ENCODE measurements at regions not wholly inside any gene's neighbourhood (a gene's known extent, or its start where the extent isn't known, plus 50 kb on each side); places are given as distances from the start of the nearest gene placed in this dataset.
A peak's percentile ranks its signal among the peaks of the same experiment; 100 is the strongest.

DNA sequence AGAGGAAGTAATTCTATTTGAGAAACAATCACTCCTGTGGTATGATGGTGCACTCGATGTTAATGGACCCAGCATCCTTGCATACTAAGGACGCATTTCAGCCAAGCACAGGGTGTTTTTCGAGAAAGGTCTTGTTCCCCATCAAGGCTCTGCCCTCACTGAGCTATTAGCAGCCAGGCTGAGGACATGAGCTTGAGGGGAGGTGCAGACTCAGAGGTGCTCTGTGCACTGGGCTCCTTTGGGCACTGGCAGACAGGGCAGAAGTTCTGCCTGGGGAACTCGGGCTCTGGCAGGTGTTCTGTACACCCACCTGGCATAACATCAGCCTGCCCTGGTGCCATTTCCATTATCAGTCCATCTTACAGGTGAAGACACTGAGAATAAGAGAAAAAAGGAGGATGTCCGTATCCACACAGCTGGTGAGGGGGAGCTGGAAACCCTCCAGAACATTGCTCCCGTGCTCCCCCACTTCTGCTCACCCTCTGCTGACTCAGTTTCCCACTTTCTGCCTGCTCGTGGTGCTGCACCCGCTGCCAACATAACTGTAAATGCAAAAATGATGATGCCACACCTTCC is 92.7 kb upstream of the RET start:
- H3K9me3 ChIP-seq (ENCODE audit: control insufficient read depth in 2 of 3, low read length in 3 of 3), result no peaks in the 10 kb centered on the region
- Mint-ChIP-seq H3K9me3 (no peaks in the 10 kb centered on the region), H3K27me3 (peaks cover 0 to 4% (median 0%) of the 10 kb centered on the region in 5 donors), H3K36me3 (no peaks in the 10 kb centered on the region), H3K4me1 (peaks cover 2 to 13% (median 5%) of the 10 kb centered on the region in 7 donors), H3K4me3 (no peak overlapping the region), H3K27ac (no peak overlapping the region)
- intact Hi-C loops (cut with micrococcal nuclease), result no loop called here
- ChIA-PET POLR2A (no interaction called here), CTCF (no interaction called here)
- H3K27me3 ChIP-seq (ENCODE audit: control insufficient read depth in 2 of 2, insufficient read depth in 2 of 2, low read length in 2 of 2), result no peaks in the 10 kb centered on the region
- ATAC-seq, result no peak
- no peak for DNase-seq
- no peak overlapping the region for H3K27ac ChIP-seq (ENCODE audit: low read depth, low read length)
- peaks cover 0 to 1% of the 10 kb centered on the region in 2 donors for H3K4me1 ChIP-seq (ENCODE audit: control insufficient read depth in 2 of 2, insufficient read depth in 2 of 2, low read length in 2 of 2)
- no peaks in the 10 kb centered on the region for H3K36me3 ChIP-seq (ENCODE audit: control insufficient read depth in 2 of 3, insufficient read depth in 3 of 3, low read length in 3 of 3)
- H3K4me3 ChIP-seq (ENCODE audit: low read length), result no peak overlapping the region

DNA sequence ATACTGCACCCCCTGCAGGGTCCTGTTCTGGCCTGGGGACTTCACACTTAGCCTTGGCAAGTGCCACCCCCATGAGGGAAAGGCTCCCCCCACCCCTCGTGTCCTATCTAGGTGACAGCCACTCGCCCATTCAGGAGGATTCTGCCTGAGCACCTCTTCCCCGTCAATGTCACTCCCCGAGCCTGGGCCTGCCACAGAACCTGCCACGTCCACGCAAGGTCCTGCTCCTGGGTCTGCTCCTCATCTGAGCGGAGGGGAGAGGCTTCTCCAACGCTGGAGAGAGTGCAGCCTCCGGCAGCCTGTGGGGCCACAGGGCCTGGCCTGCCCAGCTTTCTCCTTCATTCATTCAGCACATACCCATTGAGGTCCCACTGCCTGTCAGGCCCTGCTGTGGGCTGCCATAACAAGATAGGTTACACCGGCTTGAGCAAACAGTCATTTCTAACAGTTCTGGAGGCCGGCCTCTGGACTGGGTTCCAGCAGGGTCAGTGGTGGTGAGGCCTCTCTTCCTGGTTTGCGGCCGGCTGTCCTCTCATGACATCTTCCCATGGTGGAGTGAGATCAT is 92.0 kb upstream of the RET start:
- no peaks in the 10 kb centered on the region for H3K27me3 ChIP-seq (ENCODE audit: control insufficient read depth in 2 of 2, insufficient read depth in 2 of 2, low read length in 2 of 2)
- H3K27ac ChIP-seq (ENCODE audit: low read depth, low read length), result no peak overlapping the region
- DNase-seq, result peak in 1 of 9 donors; percentile 16
- peaks cover 0 to 4% of the 10 kb centered on the region in 2 donors for H3K4me1 ChIP-seq (ENCODE audit: control insufficient read depth in 2 of 2, insufficient read depth in 2 of 2, low read length in 2 of 2)
- intact Hi-C loops (cut with micrococcal nuclease), result no loop called here
- H3K9me3 ChIP-seq (ENCODE audit: control insufficient read depth in 2 of 3, low read length in 3 of 3), result no peaks in the 10 kb centered on the region
- Mint-ChIP-seq H3K27ac (no peak overlapping the region), H3K4me3 (no peak overlapping the region), H3K27me3 (peaks cover 0 to 4% (median 0%) of the 10 kb centered on the region in 5 donors), H3K36me3 (no peaks in the 10 kb centered on the region), H3K9me3 (no peaks in the 10 kb centered on the region), H3K4me1 (peaks cover 0 to 17% (median 7%) of the 10 kb centered on the region in 7 donors)
- no peaks in the 10 kb centered on the region for H3K36me3 ChIP-seq (ENCODE audit: control insufficient read depth in 2 of 3, insufficient read depth in 3 of 3, low read length in 3 of 3)
- CTCF ChIA-PET, result no interaction called here
- no peak overlapping the region for H3K4me3 ChIP-seq (ENCODE audit: low read length)
- POLR2A ChIA-PET, result no interaction called here
- ATAC-seq, result no peak

DNA sequence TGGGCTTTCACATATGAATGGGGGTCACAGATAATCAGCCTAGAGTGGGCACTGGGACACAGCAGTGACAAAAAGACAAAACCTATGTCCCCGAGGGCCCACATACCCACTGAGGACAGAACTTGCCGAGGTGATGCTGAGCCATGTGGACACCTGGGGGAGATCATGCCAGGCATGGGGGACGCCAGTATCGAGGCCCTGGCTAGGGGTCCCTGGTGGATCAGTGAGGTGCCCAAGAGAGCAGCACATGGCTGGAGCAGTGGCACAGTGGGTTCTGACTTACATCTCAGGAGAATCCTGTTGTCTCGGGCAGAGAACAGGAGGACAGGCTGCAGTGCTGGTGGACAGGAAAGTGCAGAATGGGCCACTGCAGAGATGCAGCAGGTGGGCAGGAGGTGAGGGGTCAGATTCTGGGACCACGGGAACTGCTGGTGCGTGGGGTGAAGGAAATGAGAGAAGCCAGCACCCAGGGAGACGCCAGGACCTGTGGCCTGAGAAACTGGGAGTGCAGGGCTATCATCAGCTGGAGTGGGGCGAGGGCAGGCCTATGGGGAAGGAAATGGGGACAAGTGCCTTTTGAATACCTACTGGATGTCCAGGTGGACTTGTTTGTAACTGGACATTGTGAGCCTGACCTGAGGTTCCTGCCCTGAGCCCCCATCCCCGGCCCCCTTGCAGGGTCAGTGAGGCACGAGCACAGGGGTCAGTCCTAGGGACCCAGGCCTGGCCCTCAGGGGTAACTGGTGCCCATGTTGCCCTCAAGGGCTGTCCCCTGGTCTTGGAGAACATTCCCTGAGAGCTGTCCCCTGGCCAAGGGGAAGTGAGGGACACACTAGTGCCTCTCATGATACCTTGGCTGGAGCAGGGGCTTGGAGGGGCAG is 91.2 kb upstream of the RET start:
- ATAC-seq (no peak), DNase-seq (peak in 1 of 9 donors; percentile 7)
- Histone ChIP-seq H3K4me1 (ENCODE audit: control insufficient read depth in 2 of 2, insufficient read depth in 2 of 2, low read length in 2 of 2) (peaks cover 0 to 4% of the 10 kb centered on the region in 2 donors), H3K9me3 (ENCODE audit: control insufficient read depth in 2 of 3, low read length in 3 of 3) (no peaks in the 10 kb centered on the region), H3K27ac (ENCODE audit: low read depth, low read length) (no peak overlapping the region), H3K27me3 (ENCODE audit: control insufficient read depth in 2 of 2, insufficient read depth in 2 of 2, low read length in 2 of 2) (no peaks in the 10 kb centered on the region), H3K4me3 (ENCODE audit: low read length) (no peak overlapping the region), H3K36me3 (ENCODE audit: control insufficient read depth in 2 of 3, insufficient read depth in 3 of 3, low read length in 3 of 3) (no peaks in the 10 kb centered on the region)
- Mint-ChIP-seq H3K9me3 (no peaks in the 10 kb centered on the region), H3K4me3 (no peak overlapping the region), H3K36me3 (no peaks in the 10 kb centered on the region), H3K4me1 (peaks cover 0 to 17% (median 10%) of the 10 kb centered on the region in 7 donors), H3K27ac (no peak overlapping the region), H3K27me3 (peaks cover 0 to 4% (median 0%) of the 10 kb centered on the region in 5 donors)
- intact Hi-C loops (cut with micrococcal nuclease), result no loop called here
- ChIA-PET POLR2A (no interaction called here), CTCF (no interaction called here)

DNA sequence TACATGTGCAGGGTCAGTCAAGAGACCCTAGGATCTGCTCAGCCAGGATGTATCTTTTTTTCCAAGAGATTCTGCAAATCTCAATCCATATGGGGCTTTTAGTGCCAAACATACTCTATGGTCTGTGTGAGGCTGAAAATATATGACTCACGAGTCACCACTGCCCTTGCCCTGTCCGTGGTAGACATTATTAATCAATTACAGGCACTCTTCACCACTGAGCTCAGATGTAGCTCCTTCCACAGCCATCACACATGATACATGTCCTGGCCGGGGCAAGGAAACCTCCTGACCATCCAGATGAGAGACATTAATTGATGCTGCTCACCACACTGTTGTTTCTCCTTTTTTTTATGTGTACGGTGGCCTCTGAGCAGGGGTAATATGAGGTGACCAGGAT is 90.2 kb upstream of the RET start:
- Histone ChIP-seq H3K27me3 (ENCODE audit: control insufficient read depth in 2 of 2, insufficient read depth in 2 of 2, low read length in 2 of 2) (no peaks in the 10 kb centered on the region), H3K27ac (ENCODE audit: low read depth, low read length) (no peak overlapping the region), H3K4me1 (ENCODE audit: control insufficient read depth in 2 of 2, insufficient read depth in 2 of 2, low read length in 2 of 2) (peaks cover 0 to 4% of the 10 kb centered on the region in 2 donors), H3K9me3 (ENCODE audit: control insufficient read depth in 2 of 3, low read length in 3 of 3) (no peaks in the 10 kb centered on the region), H3K4me3 (ENCODE audit: low read length) (no peak overlapping the region), H3K36me3 (ENCODE audit: control insufficient read depth in 2 of 3, insufficient read depth in 3 of 3, low read length in 3 of 3) (no peaks in the 10 kb centered on the region)
- H3K36me3 Mint-ChIP-seq, result no peaks in the 10 kb centered on the region
- CTCF ChIA-PET, result no interaction called here
- peaks cover 0 to 4% (median 0%) of the 10 kb centered on the region in 5 donors for H3K27me3 Mint-ChIP-seq
- no peaks in the 10 kb centered on the region for H3K9me3 Mint-ChIP-seq
- H3K4me1 Mint-ChIP-seq, result peaks cover 0 to 17% (median 10%) of the 10 kb centered on the region in 7 donors
- DNase-seq (no peak), ATAC-seq (no peak)
- intact Hi-C loops (cut with micrococcal nuclease), result no loop called here
- POLR2A ChIA-PET, result no interaction called here
- peak overlapping the region in 1 of 10 donors; percentile 22 for H3K4me3 Mint-ChIP-seq
- H3K27ac Mint-ChIP-seq, result no peak overlapping the region

DNA sequence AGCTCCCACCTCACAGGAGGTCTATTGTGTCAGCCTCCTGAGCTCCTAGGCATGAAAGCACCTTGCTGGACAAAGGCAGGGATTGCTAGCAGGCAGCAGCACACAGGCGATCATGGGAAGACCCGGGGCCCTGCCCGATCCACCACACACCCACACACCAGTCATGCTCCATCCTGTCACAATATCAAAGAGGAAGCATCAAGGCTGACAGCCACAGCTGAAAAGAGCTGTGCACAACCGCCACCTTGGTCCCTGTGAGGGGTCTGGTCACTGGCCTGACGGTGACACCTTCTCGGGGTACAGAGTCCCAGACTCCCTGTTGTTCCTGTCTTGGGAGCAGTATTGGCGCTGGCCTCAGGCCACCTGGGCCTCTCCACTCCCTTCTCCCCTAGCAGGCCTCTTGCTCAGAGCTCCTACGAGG is 89.7 kb upstream of the RET start:
- Mint-ChIP-seq H3K27ac (no peak overlapping the region), H3K27me3 (peaks cover 0 to 4% (median 0%) of the 10 kb centered on the region in 5 donors), H3K4me3 (peak overlapping the region in 1 of 10 donors; percentile 22), H3K4me1 (peaks cover 0 to 17% (median 10%) of the 10 kb centered on the region in 7 donors), H3K9me3 (no peaks in the 10 kb centered on the region), H3K36me3 (no peaks in the 10 kb centered on the region)
- intact Hi-C loops (cut with micrococcal nuclease), result no loop called here
- ChIA-PET CTCF (no interaction called here), POLR2A (no interaction called here)
- H3K4me3 ChIP-seq (ENCODE audit: low read length), result no peak overlapping the region
- ATAC-seq, result peak; percentile 27
- no peak overlapping the region for H3K27ac ChIP-seq (ENCODE audit: low read depth, low read length)
- DNase-seq, result peak in 1 of 9 donors; percentile 19
- H3K9me3 ChIP-seq (ENCODE audit: control insufficient read depth in 2 of 3, low read length in 3 of 3), result no peaks in the 10 kb centered on the region
- no peaks in the 10 kb centered on the region for H3K27me3 ChIP-seq (ENCODE audit: control insufficient read depth in 2 of 2, insufficient read depth in 2 of 2, low read length in 2 of 2)
- peaks cover 0 to 4% of the 10 kb centered on the region in 2 donors for H3K4me1 ChIP-seq (ENCODE audit: control insufficient read depth in 2 of 2, insufficient read depth in 2 of 2, low read length in 2 of 2)
- H3K36me3 ChIP-seq (ENCODE audit: control insufficient read depth in 2 of 3, insufficient read depth in 3 of 3, low read length in 3 of 3), result no peaks in the 10 kb centered on the region

DNA sequence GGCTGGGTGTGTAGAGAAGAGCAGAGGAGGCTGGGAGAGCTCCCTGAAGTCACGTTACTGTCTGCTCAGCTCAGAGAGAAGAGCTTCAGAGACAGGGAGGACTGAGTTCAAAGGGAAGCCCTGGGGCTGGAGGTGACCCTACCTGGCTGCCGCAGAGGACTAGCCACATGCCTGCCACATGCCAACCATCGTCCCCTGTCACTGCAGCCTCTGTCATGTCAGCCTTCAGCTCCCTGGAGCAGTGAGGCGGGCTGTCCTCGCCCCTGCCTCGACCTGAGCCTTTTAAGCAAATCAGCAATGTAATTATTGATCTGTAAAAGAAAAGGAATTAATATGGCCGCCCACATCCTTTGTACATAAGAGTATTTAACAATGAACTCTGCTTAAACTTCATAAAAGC is 89.3 kb upstream of the RET start:
- H3K4me1 ChIP-seq (ENCODE audit: control insufficient read depth in 2 of 2, insufficient read depth in 2 of 2, low read length in 2 of 2), result peaks cover 0 to 4% of the 10 kb centered on the region in 2 donors
- ChIA-PET CTCF (no interaction called here), POLR2A (no interaction called here)
- Mint-ChIP-seq H3K9me3 (no peaks in the 10 kb centered on the region), H3K36me3 (no peaks in the 10 kb centered on the region), H3K27ac (peak overlapping the region in 2 of 9 donors; percentile 41 to 62), H3K4me1 (peaks cover 0 to 17% (median 10%) of the 10 kb centered on the region in 7 donors), H3K4me3 (no peak overlapping the region), H3K27me3 (peaks cover 0 to 4% (median 0%) of the 10 kb centered on the region in 5 donors)
- H3K27ac ChIP-seq (ENCODE audit: low read depth, low read length), result no peak overlapping the region
- ATAC-seq (no peak), DNase-seq (no peak)
- no peak overlapping the region for H3K4me3 ChIP-seq (ENCODE audit: low read length)
- H3K36me3 ChIP-seq (ENCODE audit: control insufficient read depth in 2 of 3, insufficient read depth in 3 of 3, low read length in 3 of 3), result no peaks in the 10 kb centered on the region
- intact Hi-C loops (cut with micrococcal nuclease), result no loop called here
- no peaks in the 10 kb centered on the region for H3K27me3 ChIP-seq (ENCODE audit: control insufficient read depth in 2 of 2, insufficient read depth in 2 of 2, low read length in 2 of 2)
- H3K9me3 ChIP-seq (ENCODE audit: control insufficient read depth in 2 of 3, low read length in 3 of 3), result no peaks in the 10 kb centered on the region
